Neural cell (in vitro differentiated cells): ENCODE measurements at regions not wholly inside any gene's neighbourhood (a gene's known extent, or its start where the extent isn't known, plus 50 kb on each side); places are given as distances from the start of the nearest gene placed in this dataset.

ENCODE experiments used
- H2AFZ ChIP-seq: fragments of 200-600, 300-800 bp; sonication (generic), shearing (Covaris generic); 2 replicates; pipeline ENCODE4 v1.6.0; 2014; ENCODE audit warnings: low read depth, mild to moderate bottlenecking, antibody characterized with exemption, low read length, moderate library complexity
- H3F3A ChIP-seq: fragments of 200-600 bp; shearing (Covaris generic); 2 replicates; pipeline ENCODE4 v1.6.1; 2016; ENCODE audit warnings: mild to moderate bottlenecking, moderate library complexity, mixed read lengths, antibody characterized with exemption, low read length; ENCODE audit not compliant: insufficient read depth, poor library complexity, severe bottlenecking
- H3K27ac ChIP-seq: fragments of 200-600, 300-800 bp; sonication (generic), shearing (Covaris generic); 2 replicates; pipeline ENCODE4 v1.5.1; 2014; ENCODE audit warnings: mild to moderate bottlenecking, low read length, moderate library complexity
- H3K27me3 ChIP-seq: fragments of 300-800, 200-600 bp; sonication (generic), shearing (Covaris generic); 2 replicates; pipeline ENCODE4 v1.6.0; 2014; ENCODE audit warnings: mild to moderate bottlenecking, low read depth, low read length, moderate library complexity; ENCODE audit not compliant: insufficient read depth
- H3K36me3 ChIP-seq: fragments of 300-800, 200-600 bp; sonication (generic), shearing (Covaris generic); 2 replicates; pipeline ENCODE4 v1.5.1; 2014; ENCODE audit warnings: mild to moderate bottlenecking, antibody characterized with exemption, low read length, moderate library complexity; ENCODE audit not compliant: insufficient read depth
- H3K4me2 ChIP-seq: fragments of 300-800, 200-600 bp; sonication (generic), shearing (Covaris generic); 2 replicates; pipeline ENCODE4 v1.6.0; 2014; ENCODE audit warnings: mild to moderate bottlenecking, low read length
- H3K4me3 ChIP-seq: fragments of 300-800, 200-600 bp; sonication (generic), shearing (Covaris generic); 2 replicates; pipeline ENCODE4 v1.5.1; 2014; ENCODE audit warnings: mild to moderate bottlenecking, low read length, moderate library complexity
- H3K79me2 ChIP-seq: fragments of 200-600 bp; shearing (Covaris generic); replicated peaks from 2 replicates; pipeline ENCODE4 v1.6.0; 2014; ENCODE audit warnings: mild to moderate bottlenecking, low read length, moderate library complexity; ENCODE audit not compliant: insufficient read depth
- H3K9ac ChIP-seq: fragments of 300-800, 200-600 bp; sonication (generic), shearing (Covaris generic); 2 replicates; pipeline ENCODE4 v1.6.1; 2016; ENCODE audit warnings: mild to moderate bottlenecking, low read length, mixed read lengths
- H3K9me2 ChIP-seq: fragments of 200-600 bp; shearing (Covaris generic); 2 replicates; pipeline ENCODE4 v1.6.1; 2016; ENCODE audit warnings: mild to moderate bottlenecking, low read length, mixed read lengths; ENCODE audit not compliant: insufficient read depth
- H3K9me3 ChIP-seq: fragments of 200-600, 300-800 bp; sonication (generic), shearing (Covaris generic); 2 replicates; pipeline ENCODE4 v1.6.1; 2016; ENCODE audit warnings: mild to moderate bottlenecking, mixed run types, low read length, moderate library complexity, mixed read lengths
- H4K20me1 ChIP-seq: fragments of 200-600 bp; shearing (Covaris generic); 2 replicates; pipeline ENCODE4 v1.6.1; 2016; ENCODE audit warnings: mild to moderate bottlenecking, mixed run types; ENCODE audit not compliant: insufficient read depth
- EP300 ChIP-seq: fragments of 450-650 bp; conservative IDR thresholded peaks from 2 replicates; pipeline ENCODE4 v1.6.1; 2014; ENCODE audit warnings: antibody characterized with exemption, mild to moderate bottlenecking, moderate library complexity; ENCODE audit not compliant: poor library complexity, severe bottlenecking
- EZH2 ChIP-seq: fragments of 200-600, 300-800 bp; shearing (Covaris generic), sonication (generic); IDR thresholded peaks from 2 replicates; pipeline ENCODE4 v1.6.1; 2014; ENCODE audit warnings: antibody characterized with exemption, low read length, borderline replicate concordance, mild to moderate bottlenecking; ENCODE audit not compliant: insufficient read depth, poor library complexity, severe bottlenecking
- MXI1 ChIP-seq: fragments of 450-650 bp; conservative IDR thresholded peaks from 2 replicates; pipeline ENCODE4 v1.6.1; 2014; ENCODE audit warnings: antibody characterized with exemption, mild to moderate bottlenecking; ENCODE audit not compliant: poor library complexity, severe bottlenecking
- POLR2AphosphoS5 ChIP-seq: IDR thresholded peaks from 2 replicates; pipeline ENCODE4 v1.6.1; 2012
- RAD21 ChIP-seq: fragments of 450-650 bp; conservative IDR thresholded peaks from 2 replicates; pipeline ENCODE4 v1.6.1; 2014; ENCODE audit warnings: antibody characterized with exemption, mild to moderate bottlenecking, moderate library complexity
- SMC3 ChIP-seq: fragments of 450-650 bp; conservative IDR thresholded peaks from 2 replicates; pipeline ENCODE4 v1.6.1; 2014; ENCODE audit warnings: antibody characterized with exemption, mild to moderate bottlenecking, moderate library complexity; ENCODE audit not compliant: poor library complexity
- TAF1 ChIP-seq: IDR thresholded peaks from 2 replicates; pipeline ENCODE4 v1.6.1; 2012; ENCODE audit warnings: low read depth
- TF ChIP-seq, protein P1 (sequence below): IDR thresholded peaks from 2 replicates; pipeline ENCODE4 v1.6.1; 2012; ENCODE audit warnings: borderline replicate concordance
- TF ChIP-seq, protein P2 (sequence below): fragments of 450-650 bp; IDR thresholded peaks from 2 replicates; pipeline ENCODE4 v1.5.1; 2014; ENCODE audit warnings: antibody characterized with exemption, mild to moderate bottlenecking, moderate library complexity; ENCODE audit not compliant: poor library complexity, severe bottlenecking

DNA sequence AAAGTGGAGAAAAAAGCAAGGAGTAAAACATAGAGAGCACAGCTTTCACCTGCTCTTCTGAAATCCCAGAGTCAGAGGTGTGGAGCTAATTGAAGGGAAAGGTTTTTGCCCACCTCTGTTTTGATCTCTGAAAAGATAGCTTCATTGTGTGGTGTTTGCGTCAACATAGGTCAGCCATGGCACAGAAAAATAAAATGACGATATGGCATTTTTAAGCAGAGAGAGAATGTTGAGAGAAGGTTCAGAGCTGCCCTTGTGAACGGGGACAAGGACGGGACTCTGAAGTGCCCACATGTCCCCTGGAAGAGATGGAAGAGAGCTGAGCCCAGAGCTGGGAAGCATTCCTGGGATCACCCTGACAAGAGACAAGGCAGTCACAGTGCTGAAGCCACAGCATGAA, 249.4 kb upstream of the PLSCR5 start:
- no peaks in the 10 kb centered on the region for H3K27me3 ChIP-seq
- H3K4me2 ChIP-seq, result no peak overlapping the region
- H4K20me1 ChIP-seq, result no peaks in the 10 kb centered on the region
- H2AFZ ChIP-seq, result no peak overlapping the region
- no peaks in the 10 kb centered on the region for H3K9me3 ChIP-seq
- H3F3A ChIP-seq, result no peaks in the 10 kb centered on the region
- H3K27ac ChIP-seq, result no peak overlapping the region
- H3K9ac ChIP-seq, result no peak overlapping the region
- H3K79me2 ChIP-seq, result no peaks in the 10 kb centered on the region
- TF ChIP-seq, protein P1, sequence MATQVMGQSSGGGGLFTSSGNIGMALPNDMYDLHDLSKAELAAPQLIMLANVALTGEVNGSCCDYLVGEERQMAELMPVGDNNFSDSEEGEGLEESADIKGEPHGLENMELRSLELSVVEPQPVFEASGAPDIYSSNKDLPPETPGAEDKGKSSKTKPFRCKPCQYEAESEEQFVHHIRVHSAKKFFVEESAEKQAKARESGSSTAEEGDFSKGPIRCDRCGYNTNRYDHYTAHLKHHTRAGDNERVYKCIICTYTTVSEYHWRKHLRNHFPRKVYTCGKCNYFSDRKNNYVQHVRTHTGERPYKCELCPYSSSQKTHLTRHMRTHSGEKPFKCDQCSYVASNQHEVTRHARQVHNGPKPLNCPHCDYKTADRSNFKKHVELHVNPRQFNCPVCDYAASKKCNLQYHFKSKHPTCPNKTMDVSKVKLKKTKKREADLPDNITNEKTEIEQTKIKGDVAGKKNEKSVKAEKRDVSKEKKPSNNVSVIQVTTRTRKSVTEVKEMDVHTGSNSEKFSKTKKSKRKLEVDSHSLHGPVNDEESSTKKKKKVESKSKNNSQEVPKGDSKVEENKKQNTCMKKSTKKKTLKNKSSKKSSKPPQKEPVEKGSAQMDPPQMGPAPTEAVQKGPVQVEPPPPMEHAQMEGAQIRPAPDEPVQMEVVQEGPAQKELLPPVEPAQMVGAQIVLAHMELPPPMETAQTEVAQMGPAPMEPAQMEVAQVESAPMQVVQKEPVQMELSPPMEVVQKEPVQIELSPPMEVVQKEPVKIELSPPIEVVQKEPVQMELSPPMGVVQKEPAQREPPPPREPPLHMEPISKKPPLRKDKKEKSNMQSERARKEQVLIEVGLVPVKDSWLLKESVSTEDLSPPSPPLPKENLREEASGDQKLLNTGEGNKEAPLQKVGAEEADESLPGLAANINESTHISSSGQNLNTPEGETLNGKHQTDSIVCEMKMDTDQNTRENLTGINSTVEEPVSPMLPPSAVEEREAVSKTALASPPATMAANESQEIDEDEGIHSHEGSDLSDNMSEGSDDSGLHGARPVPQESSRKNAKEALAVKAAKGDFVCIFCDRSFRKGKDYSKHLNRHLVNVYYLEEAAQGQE, result no peak
- TF ChIP-seq EZH2, result no peak
- no peak for TF ChIP-seq MXI1
- TF ChIP-seq, protein P2, sequence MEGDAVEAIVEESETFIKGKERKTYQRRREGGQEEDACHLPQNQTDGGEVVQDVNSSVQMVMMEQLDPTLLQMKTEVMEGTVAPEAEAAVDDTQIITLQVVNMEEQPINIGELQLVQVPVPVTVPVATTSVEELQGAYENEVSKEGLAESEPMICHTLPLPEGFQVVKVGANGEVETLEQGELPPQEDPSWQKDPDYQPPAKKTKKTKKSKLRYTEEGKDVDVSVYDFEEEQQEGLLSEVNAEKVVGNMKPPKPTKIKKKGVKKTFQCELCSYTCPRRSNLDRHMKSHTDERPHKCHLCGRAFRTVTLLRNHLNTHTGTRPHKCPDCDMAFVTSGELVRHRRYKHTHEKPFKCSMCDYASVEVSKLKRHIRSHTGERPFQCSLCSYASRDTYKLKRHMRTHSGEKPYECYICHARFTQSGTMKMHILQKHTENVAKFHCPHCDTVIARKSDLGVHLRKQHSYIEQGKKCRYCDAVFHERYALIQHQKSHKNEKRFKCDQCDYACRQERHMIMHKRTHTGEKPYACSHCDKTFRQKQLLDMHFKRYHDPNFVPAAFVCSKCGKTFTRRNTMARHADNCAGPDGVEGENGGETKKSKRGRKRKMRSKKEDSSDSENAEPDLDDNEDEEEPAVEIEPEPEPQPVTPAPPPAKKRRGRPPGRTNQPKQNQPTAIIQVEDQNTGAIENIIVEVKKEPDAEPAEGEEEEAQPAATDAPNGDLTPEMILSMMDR, result no peak
- no peak for TF ChIP-seq RAD21
- no peak for TF ChIP-seq EP300
- TF ChIP-seq SMC3, result no peak
- no peak for TF ChIP-seq POLR2AphosphoS5
- TF ChIP-seq TAF1, result no peak
- no peaks in the 10 kb centered on the region for H3K36me3 ChIP-seq
- no peak overlapping the region for H3K4me3 ChIP-seq
- no peaks in the 10 kb centered on the region for H3K9me2 ChIP-seq

- Histone ChIP-seq H3K9me3 (no peaks in the 10 kb centered on the region), H3K27me3 (no peaks in the 10 kb centered on the region), H2AFZ (no peak overlapping the region), H3K4me2 (no peak overlapping the region), H3K9ac (no peak overlapping the region), H3K9me2 (no peaks in the 10 kb centered on the region), H3K79me2 (no peaks in the 10 kb centered on the region), H4K20me1 (no peaks in the 10 kb centered on the region), H3F3A (no peaks in the 10 kb centered on the region), H3K27ac (no peak overlapping the region), H3K36me3 (no peaks in the 10 kb centered on the region), H3K4me3 (no peak overlapping the region)
- TF ChIP-seq, protein P2, result no peak
- TF ChIP-seq EZH2 (no peak), POLR2AphosphoS5 (no peak), MXI1 (no peak), EP300 (no peak)
- TF ChIP-seq, protein P1, result no peak
Observed at GRCh38 chr3:146851665-146852064, 246.5 kb upstream of the PLSCR5 start.
